ENCODE measurements at regions not wholly inside any gene's neighbourhood (a gene's known extent, or its start where the extent isn't known, plus 50 kb on each side); places are given as distances from the start of the nearest gene placed in this dataset.

DNA sequence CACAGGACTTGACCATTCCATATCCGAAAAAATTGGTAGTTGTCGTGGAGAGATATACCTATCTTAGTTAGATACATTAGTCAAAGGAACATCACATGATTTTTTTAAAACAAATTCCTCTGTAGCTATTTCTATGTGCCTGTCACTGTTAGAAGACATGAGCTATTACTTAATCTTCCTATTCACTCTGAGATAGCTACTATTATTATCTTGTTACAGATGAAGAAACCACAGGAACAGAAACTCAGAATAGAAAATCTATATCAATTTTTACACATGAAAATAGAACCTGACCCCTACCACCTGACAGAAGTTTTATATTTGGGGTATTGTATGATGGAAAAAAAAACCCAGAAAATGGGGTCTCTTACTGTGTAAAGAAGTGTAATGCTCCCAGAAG is 68.9 kb upstream of the TDRD3 start:
- TF ChIP-seq, protein P1, sequence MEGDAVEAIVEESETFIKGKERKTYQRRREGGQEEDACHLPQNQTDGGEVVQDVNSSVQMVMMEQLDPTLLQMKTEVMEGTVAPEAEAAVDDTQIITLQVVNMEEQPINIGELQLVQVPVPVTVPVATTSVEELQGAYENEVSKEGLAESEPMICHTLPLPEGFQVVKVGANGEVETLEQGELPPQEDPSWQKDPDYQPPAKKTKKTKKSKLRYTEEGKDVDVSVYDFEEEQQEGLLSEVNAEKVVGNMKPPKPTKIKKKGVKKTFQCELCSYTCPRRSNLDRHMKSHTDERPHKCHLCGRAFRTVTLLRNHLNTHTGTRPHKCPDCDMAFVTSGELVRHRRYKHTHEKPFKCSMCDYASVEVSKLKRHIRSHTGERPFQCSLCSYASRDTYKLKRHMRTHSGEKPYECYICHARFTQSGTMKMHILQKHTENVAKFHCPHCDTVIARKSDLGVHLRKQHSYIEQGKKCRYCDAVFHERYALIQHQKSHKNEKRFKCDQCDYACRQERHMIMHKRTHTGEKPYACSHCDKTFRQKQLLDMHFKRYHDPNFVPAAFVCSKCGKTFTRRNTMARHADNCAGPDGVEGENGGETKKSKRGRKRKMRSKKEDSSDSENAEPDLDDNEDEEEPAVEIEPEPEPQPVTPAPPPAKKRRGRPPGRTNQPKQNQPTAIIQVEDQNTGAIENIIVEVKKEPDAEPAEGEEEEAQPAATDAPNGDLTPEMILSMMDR (IDR thresholded peaks at IDR 0.05; ENCODE audit: control extremely low read depth, extremely low read depth, low read depth, missing control alignments): no peak
- POLR2A ChIA-PET: no interaction called here
- CTCF ChIA-PET: interaction anchor here (1.0 to 3.4 kb wide), 6 partner anchors 9 to 935 kb away, joined by 3 to 22 read pairs (median 4); no protein-coding TSS in a partner anchor
- DNase-seq (ENCODE audit: extremely low spot score): no peak

DNA sequence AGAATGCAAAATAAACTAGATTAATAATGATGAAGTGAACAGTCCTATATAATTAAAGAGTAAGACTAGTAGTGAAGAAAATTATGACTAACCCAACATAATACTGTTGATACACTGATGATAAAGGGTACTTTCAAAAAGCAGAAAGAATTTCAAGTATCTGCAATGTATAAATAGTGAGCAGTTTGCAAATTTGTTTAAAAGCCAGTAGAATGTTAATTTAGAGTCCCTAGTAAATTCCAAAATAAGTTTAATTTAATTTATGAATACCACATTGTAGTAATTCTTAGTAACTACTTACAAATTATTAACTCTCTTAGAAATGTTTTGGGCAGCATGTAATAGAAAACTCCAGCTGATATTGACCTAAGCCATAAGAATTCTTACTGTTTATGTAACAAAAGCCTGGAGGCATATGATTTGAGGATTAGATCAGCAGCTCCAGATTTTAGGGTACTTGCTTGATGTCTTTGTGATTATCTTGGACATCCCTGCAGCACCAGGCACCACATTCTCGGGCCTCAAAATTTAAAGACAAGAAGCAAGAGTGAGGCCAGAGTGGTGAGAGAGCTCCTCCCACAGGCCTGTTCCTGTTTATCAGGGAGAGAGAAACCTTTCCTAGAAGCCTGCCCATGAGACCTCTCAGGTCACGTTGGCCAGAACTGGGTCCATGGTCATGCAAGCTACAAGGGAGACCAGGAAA is 67.6 kb upstream of the TDRD3 start:
- ChIA-PET CTCF (interaction anchor here (0.7 to 3.4 kb wide), 15 partner anchors 8 to 937 kb away, joined by 3 to 22 read pairs (median 4); no protein-coding TSS in a partner anchor), POLR2A (no interaction called here)
- DNase-seq (ENCODE audit: extremely low spot score): peak; percentile 36
- TF ChIP-seq, protein P1 (IDR thresholded peaks at IDR 0.05; ENCODE audit: control extremely low read depth, extremely low read depth, low read depth, missing control alignments): peak; percentile 60

DNA sequence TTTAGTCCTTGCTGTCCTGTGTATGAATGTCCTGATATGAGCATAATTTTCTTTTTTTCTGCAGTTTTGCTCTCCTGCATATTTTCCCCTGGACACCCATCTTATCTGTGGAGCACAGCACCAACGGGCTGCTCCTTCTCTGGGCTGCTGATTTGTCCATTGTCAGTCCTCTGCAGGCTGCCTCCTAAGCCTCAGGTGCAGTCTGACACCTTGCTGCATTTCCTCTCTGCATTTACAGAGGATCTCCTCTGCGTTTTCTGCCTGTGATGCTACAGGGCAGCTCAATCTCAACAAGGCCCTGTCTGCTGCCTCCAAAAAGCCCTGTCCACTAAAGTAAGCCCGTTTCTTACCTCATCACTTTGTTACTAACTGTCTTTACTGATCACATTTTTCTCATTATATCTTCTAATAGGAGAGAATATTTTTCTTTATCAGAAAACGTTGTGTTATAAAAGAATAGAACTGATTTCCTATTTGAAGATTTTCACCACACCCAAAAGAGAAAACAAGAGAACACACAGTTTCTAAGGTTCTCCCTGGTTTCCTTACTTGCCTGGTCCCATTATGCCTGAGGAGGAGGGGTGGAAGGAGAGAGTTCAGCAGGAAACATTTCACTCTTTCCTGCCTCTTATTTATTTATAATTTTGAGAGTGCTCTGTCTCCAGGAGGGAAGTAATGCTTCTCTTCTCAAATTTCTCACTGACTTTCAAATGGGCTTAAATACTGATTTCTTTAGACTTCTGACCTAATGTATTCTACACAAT is 65.6 kb upstream of the TDRD3 start:
- POLR2A ChIA-PET: no interaction called here
- TF ChIP-seq, protein P1 (IDR thresholded peaks at IDR 0.05; ENCODE audit: control extremely low read depth, extremely low read depth, low read depth, missing control alignments): no peak
- CTCF ChIA-PET: interaction anchor here (1.6 to 3.8 kb wide), 2 partner anchors 52 to 651 kb away, joined by 5 to 9 read pairs; no protein-coding TSS in a partner anchor

DNA sequence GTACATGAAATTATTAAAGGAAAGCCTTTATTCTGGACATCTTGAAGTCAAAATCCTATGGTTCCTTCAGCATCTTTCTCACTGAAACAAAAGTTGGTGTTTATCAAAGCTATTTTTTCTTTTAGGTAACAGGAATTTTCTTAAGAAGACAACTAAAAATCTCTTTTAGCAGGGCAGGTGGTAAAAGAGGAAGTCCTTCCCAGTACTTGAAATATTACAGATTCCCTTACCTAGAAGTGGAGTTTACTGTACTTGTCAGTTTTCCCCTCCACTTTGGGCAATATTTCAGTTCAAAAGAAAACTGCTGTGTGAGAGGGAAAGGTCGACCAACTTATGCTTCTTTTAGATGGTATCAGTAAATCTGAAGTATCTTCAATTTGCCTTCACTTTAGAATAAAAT is 64.3 kb upstream of the TDRD3 start:
- CTCF ChIA-PET: interaction anchor here (3.8 kb wide), 1 partner anchor 652 kb away, joined by 9 read pairs; no protein-coding TSS in a partner anchor
- DNase-seq (ENCODE audit: extremely low spot score): no peak
- POLR2A ChIA-PET: no interaction called here
- TF ChIP-seq, protein P1 (IDR thresholded peaks at IDR 0.05; ENCODE audit: control extremely low read depth, extremely low read depth, low read depth, missing control alignments): no peak

More for the DNA sequence above, 65.6 kb upstream of the TDRD3 start:
- no peak for DNase-seq (ENCODE audit: extremely low spot score)

DNA sequence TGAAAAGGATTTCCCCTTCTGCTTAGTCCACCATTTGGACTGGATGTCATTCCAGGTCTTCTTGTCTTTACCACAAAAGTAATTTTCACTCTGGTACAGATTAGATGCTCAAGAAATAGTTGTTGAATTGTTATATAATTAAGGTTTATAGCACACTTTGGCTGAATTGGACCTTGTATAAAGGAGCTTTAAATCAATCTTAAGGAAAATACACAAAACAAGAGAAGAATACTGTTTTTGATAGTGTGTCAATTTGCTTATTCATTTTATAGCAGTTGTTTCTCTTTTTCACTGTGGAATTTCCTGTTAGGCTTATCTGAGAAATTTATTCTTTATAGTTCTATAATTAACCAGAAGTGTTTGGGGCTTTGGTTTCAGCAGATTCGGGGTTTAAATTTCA is 62.7 kb upstream of the TDRD3 start:
- no peak for DNase-seq (ENCODE audit: extremely low spot score)
- TF ChIP-seq, protein P1 (IDR thresholded peaks at IDR 0.05; ENCODE audit: control extremely low read depth, extremely low read depth, low read depth, missing control alignments): no peak
- ChIA-PET POLR2A (no interaction called here), CTCF (interaction anchor here (1.3 to 3.8 kb wide), 4 partner anchors 10 to 943 kb away, joined by 4 to 10 read pairs (median 7); no protein-coding TSS in a partner anchor)

DNA sequence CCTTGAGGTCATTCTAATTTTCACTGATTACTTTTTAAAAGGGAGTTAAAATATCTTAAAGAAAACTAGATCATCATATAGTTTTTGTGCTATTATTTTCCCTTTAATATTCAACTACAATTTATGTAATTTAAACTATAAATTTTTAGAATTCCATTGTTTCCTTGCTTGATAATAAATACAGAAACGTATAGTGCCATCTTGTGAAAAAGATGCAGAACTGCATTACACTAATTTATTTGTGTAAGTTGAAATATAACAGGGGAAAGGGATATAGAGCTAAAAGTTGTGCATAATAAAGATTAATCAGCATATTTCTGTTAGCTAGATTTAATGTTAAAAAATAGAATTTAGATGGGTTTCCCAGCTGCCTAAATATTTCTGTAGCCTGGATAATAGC is 61.5 kb upstream of the TDRD3 start:
- DNase-seq (ENCODE audit: extremely low spot score): no peak

More for the DNA sequence above, 61.5 kb upstream of the TDRD3 start:
- POLR2A ChIA-PET: no interaction called here
- CTCF ChIA-PET: interaction anchor here (0.6 to 2.0 kb wide), 8 partner anchors 9 to 653 kb away, joined by 3 to 10 read pairs (median 4); no protein-coding TSS in a partner anchor
- TF ChIP-seq, protein P1 (IDR thresholded peaks at IDR 0.05; ENCODE audit: control extremely low read depth, extremely low read depth, low read depth, missing control alignments): peak; percentile 53
